Osteoblast (primary cell): ENCODE measurements at regions not wholly inside any gene's neighbourhood (a gene's known extent, or its start where the extent isn't known, plus 50 kb on each side); places are given as distances from the start of the nearest gene placed in this dataset.
A peak's percentile ranks its signal among the peaks of the same experiment; 100 is the strongest.

Source experiments
- DNase-seq: peaks from one replicate; pipeline ENCODE4 v3.0.0; 2011; ENCODE audit warnings: low spot score, mixed read lengths; ENCODE audit not compliant: insufficient read length; ENCODE audit errors: missing footprints
- H2AFZ ChIP-seq: 2 replicates; pipeline ENCODE4 v1.6.0; 2011; ENCODE audit warnings: mild to moderate bottlenecking, low read length
- H3K27ac ChIP-seq: 2 replicates; pipeline ENCODE4 v1.5.1; 2011; ENCODE audit warnings: mild to moderate bottlenecking, low read depth, low read length, moderate library complexity
- H3K27me3 ChIP-seq: 2 replicates; pipeline ENCODE4 v1.6.0; 2012; ENCODE audit warnings: mild to moderate bottlenecking, control low read depth, inconsistent platforms, low read length, moderate library complexity; ENCODE audit not compliant: insufficient read depth
- H3K36me3 ChIP-seq: 2 replicates; pipeline ENCODE4 v1.5.1; 2011; ENCODE audit warnings: mild to moderate bottlenecking, low read length, control low read depth, moderate library complexity; ENCODE audit not compliant: insufficient read depth
- H3K4me1 ChIP-seq: 2 replicates; pipeline ENCODE4 v1.5.1; 2011; ENCODE audit warnings: mild to moderate bottlenecking, low read length, control low read depth, moderate library complexity; ENCODE audit not compliant: insufficient read depth
- H3K4me2 ChIP-seq: 2 replicates; pipeline ENCODE4 v1.6.0; 2011; ENCODE audit warnings: mild to moderate bottlenecking, low read length; ENCODE audit not compliant: insufficient read depth
- H3K4me3 ChIP-seq: fragments of 200-600 bp; sonication (generic); 3 replicates; pipeline ENCODE4 v1.5.1; 2012; ENCODE audit warnings: mild to moderate bottlenecking, low read length, inconsistent platforms; ENCODE audit not compliant: insufficient read depth
- H3K79me2 ChIP-seq: 2 replicates; pipeline ENCODE4 v1.6.0; 2012; ENCODE audit warnings: mild to moderate bottlenecking, low read length, control low read depth, inconsistent platforms; ENCODE audit not compliant: insufficient read depth
- H3K9me3 ChIP-seq: 2 replicates; pipeline ENCODE4 v1.5.1; 2011; ENCODE audit warnings: low read depth, low read length, control low read depth
- H4K20me1 ChIP-seq: 2 replicates; pipeline ENCODE4 v1.6.0; 2012; ENCODE audit warnings: mild to moderate bottlenecking, low read length, control low read depth; ENCODE audit not compliant: insufficient read depth
- CTCF ChIP-seq: IDR thresholded peaks from 2 replicates; pipeline ENCODE4 v1.5.1; 2011; ENCODE audit warnings: mild to moderate bottlenecking, low read depth, low read length, moderate library complexity; ENCODE audit errors: extremely low read depth

GRCh38 chr2:45123521-45124191 is 114.4 kb upstream of the SIX2 start:
- no peaks in the 10 kb centered on the region for H4K20me1 ChIP-seq

GRCh38 chr2:45123065-45123464 is 113.8 kb upstream of the SIX2 start:
- H3K79me2 ChIP-seq, result no peaks in the 10 kb centered on the region
- H4K20me1 ChIP-seq, result no peaks in the 10 kb centered on the region
- TF ChIP-seq CTCF, result no peak
- H3K4me3 ChIP-seq, result no peak overlapping the region
- no peak for DNase-seq
- peaks cover 27% of the 10 kb centered on the region for H3K4me1 ChIP-seq
- H3K4me2 ChIP-seq, result no peak overlapping the region
- H3K27ac ChIP-seq, result no peak overlapping the region
- H3K9me3 ChIP-seq, result no peaks in the 10 kb centered on the region
- H2AFZ ChIP-seq, result no peak overlapping the region
- H3K27me3 ChIP-seq, result no peaks in the 10 kb centered on the region
- no peaks in the 10 kb centered on the region for H3K36me3 ChIP-seq

More at GRCh38 chr2:45123521-45124191, 114.4 kb upstream of the SIX2 start:
- no peak for DNase-seq
- no peaks in the 10 kb centered on the region for H3K36me3 ChIP-seq
- no peak for TF ChIP-seq CTCF
- H3K9me3 ChIP-seq, result no peaks in the 10 kb centered on the region
- H3K4me2 ChIP-seq, result no peak overlapping the region
- H3K27ac ChIP-seq, result no peak overlapping the region
- no peak overlapping the region for H2AFZ ChIP-seq
- H3K79me2 ChIP-seq, result no peaks in the 10 kb centered on the region
- peaks cover 33% of the 10 kb centered on the region for H3K4me1 ChIP-seq
- no peak overlapping the region for H3K4me3 ChIP-seq
- H3K27me3 ChIP-seq, result no peaks in the 10 kb centered on the region

- no peak for TF ChIP-seq CTCF
- H3K36me3 ChIP-seq, result no peaks in the 10 kb centered on the region
- no peak overlapping the region for H3K4me2 ChIP-seq
- H3K79me2 ChIP-seq, result no peaks in the 10 kb centered on the region
- DNase-seq, result no peak
- H3K27me3 ChIP-seq, result no peaks in the 10 kb centered on the region
- H3K4me1 ChIP-seq, result peaks cover 24% of the 10 kb centered on the region
- H3K9me3 ChIP-seq, result no peaks in the 10 kb centered on the region
- no peak overlapping the region for H2AFZ ChIP-seq
- no peak overlapping the region for H3K4me3 ChIP-seq
- no peaks in the 10 kb centered on the region for H4K20me1 ChIP-seq
- H3K27ac ChIP-seq, result no peak overlapping the region
These were observed 112.1 kb upstream of the SIX2 start for GRCh38 chr2:45121236-45121927.

- no peak overlapping the region for H3K4me2 ChIP-seq
- H3K79me2 ChIP-seq, result no peaks in the 10 kb centered on the region
- H3K27me3 ChIP-seq, result no peaks in the 10 kb centered on the region
- H4K20me1 ChIP-seq, result no peaks in the 10 kb centered on the region
- TF ChIP-seq CTCF, result no peak
- no peak for DNase-seq
- no peak overlapping the region for H2AFZ ChIP-seq
- peak overlapping the region; percentile 36 for H3K27ac ChIP-seq
- H3K36me3 ChIP-seq, result no peaks in the 10 kb centered on the region
- H3K4me1 ChIP-seq, result peaks cover 24% of the 10 kb centered on the region
- no peak overlapping the region for H3K4me3 ChIP-seq
- H3K9me3 ChIP-seq, result no peaks in the 10 kb centered on the region
These were observed 111.3 kb upstream of the SIX2 start for GRCh38 chr2:45120546-45120945.
